Ovary (tissue), 7 donors: ENCODE measurements at regions not wholly inside any gene's neighbourhood (a gene's known extent, or its start where the extent isn't known, plus 50 kb on each side); places are given as distances from the start of the nearest gene placed in this dataset.
"Not testable (repeated sequence)": the region's sequence is repeated elsewhere in the genome, so short reads cannot be mapped to it uniquely, and the experiment has no call there.

Source experiments
- DNase-seq, 5 donors: peaks; one replicate each; pipeline ENCODE4 v3.0.0-alpha.2; 2019 to 2020
- H3K27ac ChIP-seq, 2 donors: fragments of 200-600 bp; one replicate each; pipeline versions ENCODE4 v1.5.1 to v1.8.0; 2019 to 2022
- H3K27me3 ChIP-seq: fragments of 200-600 bp; one replicate; pipeline ENCODE4 v1.8.0; 2022
- H3K36me3 ChIP-seq: fragments of 200-600 bp; sonication (generic); one replicate; pipeline ENCODE4 v1.5.1; 2019
- H3K4me1 ChIP-seq: one replicate; pipeline ENCODE4 v1.8.1; 2013; ENCODE audit warnings: mild to moderate bottlenecking, moderate library complexity; ENCODE audit not compliant: insufficient read depth
- H3K4me3 ChIP-seq: fragments of 200-600 bp; sonication (generic); one replicate; pipeline ENCODE4 v1.5.1; 2017
- H3K9me3 ChIP-seq, 2 donors: fragments of 200-600 bp in 1 of 2; sonication (generic) in 1 of 2; one replicate each; pipeline versions ENCODE4 v1.5.1 to v1.8.1; 2013 to 2019; ENCODE audit warnings: mild to moderate bottlenecking in 1 of 2, moderate library complexity in 1 of 2
- CTCF ChIP-seq, 3 donors: fragments of 450-650 bp in 2 of 3; fragments of 200-600 bp in 1 of 3; IDR thresholded peaks; one replicate each; pipeline versions ENCODE4 v1.5.1 to v1.8.0; 2016 to 2022; ENCODE audit warnings: antibody characterized with exemption in 3 of 3, mild to moderate bottlenecking in 1 of 3
- EP300 ChIP-seq: sonication (generic); formaldehyde crosslinking; IDR thresholded peaks from one replicate; pipeline ENCODE4 v1.6.1; 2017; ENCODE audit warnings: antibody characterized with exemption
- POLR2A ChIP-seq: fragments of 450-650 bp; IDR thresholded peaks from one replicate; pipeline ENCODE4 v1.6.1; 2017; ENCODE audit warnings: antibody characterized with exemption, mild to moderate bottlenecking, moderate library complexity
- WGBS, 3 donors: extraction: QIAGEN DNeasy Blood & Tissue Kit in 1 of 3; methylation state at CpG; one replicate each; pipeline versions ENCODE4 v1.1.5 to v1.1.7; 2013 to 2017; 5-methylcytosine and 5-hydroxymethylcytosine counted together
- intact Hi-C, 4 donors: fragments of 100-400 bp; cut with DNase I; formaldehyde crosslinking; loops; one replicate each; pipeline versions ENCODE4 v1.11.0 to v1.15.1; 2022 to 2023
- donor health status: DM: no; HTN: no; CAD: no; lungs with moderate emphysema.
- donor health status: DM: no; HTN: no; CAD: no.
- donor health status: Bipolar disorder and iron deficiency.
- donor health status: DM: no; HTN: no; CAD: no.
- donor health status: DM: yes; HTN: yes; CAD: no.

GRCh38 chr6:137678451-137678850 is 184.3 kb upstream of the OLIG3 start:
- Histone ChIP-seq H3K36me3 (no peaks in the 10 kb centered on the region), H3K4me3 (no peak overlapping the region), H3K4me1 (no peaks in the 10 kb centered on the region), H3K9me3 (no peaks in the 10 kb centered on the region), H3K27me3 (no peaks in the 10 kb centered on the region), H3K27ac (no peak overlapping the region)
- intact Hi-C loops: no loop called here
- DNase-seq: no peak
- TF ChIP-seq POLR2A (no peak), EP300 (no peak), CTCF (IDR thresholded peaks at IDR 0.05) (no peak)
- 81 to 91% (median 88%) methylated on average over 2 of the region's 2 CpGs for WGBS, 3 donors

- Histone ChIP-seq H3K4me3 (no peak overlapping the region), H3K36me3 (no peaks in the 10 kb centered on the region), H3K4me1 (no peaks in the 10 kb centered on the region), H3K27me3 (no peaks in the 10 kb centered on the region), H3K9me3 (no peaks in the 10 kb centered on the region), H3K27ac (no peak overlapping the region)
- 80 to 89% (median 84%) methylated on average over 4 of the region's 4 CpGs for WGBS, 3 donors
- DNase-seq: no peak
- TF ChIP-seq EP300 (no peak), CTCF (IDR thresholded peaks at IDR 0.05) (no peak), POLR2A (no peak)
- intact Hi-C loops: no loop called here
Measured at GRCh38 chr6:137680705-137681346, 186.2 kb upstream of the TNFAIP3 start.

- TF ChIP-seq POLR2A (no peak), EP300 (no peak), CTCF (IDR thresholded peaks at IDR 0.05) (no peak)
- intact Hi-C loops: no loop called here
- Histone ChIP-seq H3K36me3 (no peaks in the 10 kb centered on the region), H3K27me3 (no peaks in the 10 kb centered on the region), H3K9me3 (no peaks in the 10 kb centered on the region), H3K4me1 (no peaks in the 10 kb centered on the region), H3K27ac (no peak overlapping the region), H3K4me3 (no peak overlapping the region)
- DNase-seq: no peak
- 67 to 85% (median 70%) methylated on average over 4 of the region's 4 CpGs for WGBS, 3 donors
Measured at GRCh38 chr6:137681445-137682009, 185.5 kb upstream of the TNFAIP3 start.

- H3K27ac ChIP-seq, H3K27me3 ChIP-seq, H3K36me3 ChIP-seq, H3K4me3 ChIP-seq, DNase-seq, intact Hi-C loops, H3K4me1 ChIP-seq, H3K9me3 ChIP-seq: not testable (repeated sequence)
- WGBS, 3 donors: 92 to 97% (median 96%) methylated on average over 5 of the region's 5 CpGs
Measured at GRCh38 chr6:137682658-137683057, 184.4 kb upstream of the TNFAIP3 start.

- Histone ChIP-seq H3K36me3 (no peaks in the 10 kb centered on the region), H3K27me3 (no peaks in the 10 kb centered on the region), H3K4me1 (no peaks in the 10 kb centered on the region), H3K9me3 (no peaks in the 10 kb centered on the region), H3K27ac (no peak overlapping the region), H3K4me3 (no peak overlapping the region)
- WGBS, 3 donors: 62 to 69% (median 62%) methylated on average over 4 of the region's 4 CpGs
- TF ChIP-seq EP300 (no peak), CTCF (IDR thresholded peaks at IDR 0.05) (no peak), POLR2A (no peak)
- no peak for DNase-seq
- intact Hi-C loops: no loop called here
Measured at GRCh38 chr6:137683916-137684315, 183.1 kb upstream of the TNFAIP3 start.
